ENCODE measurements at regions not wholly inside any gene's neighbourhood (a gene's known extent, or its start where the extent isn't known, plus 50 kb on each side); places are given as distances from the start of the nearest gene placed in this dataset.

DNA sequence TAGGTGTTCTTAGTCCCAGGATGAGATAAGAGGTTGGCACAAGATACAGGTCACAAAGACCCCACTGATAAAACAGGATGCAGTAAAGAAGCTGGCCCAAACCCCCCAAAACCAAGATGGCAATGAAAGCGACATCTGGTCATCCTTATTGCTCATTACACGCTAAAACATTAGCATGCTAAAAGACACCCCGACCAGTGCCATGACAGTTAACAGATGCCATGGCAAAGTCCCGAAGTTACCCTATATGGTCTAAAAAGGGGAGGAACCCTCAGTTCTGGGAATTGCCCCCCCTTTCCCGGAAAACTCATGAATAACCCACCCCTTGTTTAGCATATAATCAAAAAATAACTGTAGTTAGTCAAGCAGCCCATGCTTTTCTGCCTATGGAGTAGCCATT is 251.1 kb downstream of the SLC4A3 start:
- Histone ChIP-seq H3K27ac (ENCODE audit: low read length) (no peak overlapping the region), H3K4me3 (ENCODE audit: low read length) (no peak overlapping the region), H3K4me1 (ENCODE audit: control insufficient read depth, insufficient read depth, low read length) (no peaks in the 10 kb centered on the region; the same call in 1 of the 2 replicates), H3K27me3 (ENCODE audit: control insufficient read depth, insufficient read depth, low read length) (no peaks in the 10 kb centered on the region), H3K36me3 (ENCODE audit: control insufficient read depth, insufficient read depth, low read length) (no peaks in the 10 kb centered on the region), H3K9me3 (ENCODE audit: control insufficient read depth, insufficient read depth, low read length) (no peaks in the 10 kb centered on the region)
- DNase-seq (ENCODE audit: low read depth, low spot score) = no peak
- WGBS (ENCODE audit: insufficient coverage, insufficient read length) = no CpG with 5 or more reads among the region's 5 CpGs

GRCh38 chr2:219881851-219882250 is 254.4 kb downstream of the SLC4A3 start:
- Histone ChIP-seq H3K4me1 (ENCODE audit: control insufficient read depth, insufficient read depth, low read length) (no peaks in the 10 kb centered on the region), H3K27ac (ENCODE audit: low read length) (no peak overlapping the region), H3K4me3 (ENCODE audit: low read length) (no peak overlapping the region), H3K27me3 (ENCODE audit: control insufficient read depth, insufficient read depth, low read length) (no peaks in the 10 kb centered on the region), H3K36me3 (ENCODE audit: control insufficient read depth, insufficient read depth, low read length) (no peaks in the 10 kb centered on the region), H3K9me3 (ENCODE audit: control insufficient read depth, insufficient read depth, low read length) (no peaks in the 10 kb centered on the region)
- WGBS (ENCODE audit: insufficient coverage, insufficient read length) = no CpG with 5 or more reads among the region's 3 CpGs
- no peak for DNase-seq (ENCODE audit: low read depth, low spot score)

DNA sequence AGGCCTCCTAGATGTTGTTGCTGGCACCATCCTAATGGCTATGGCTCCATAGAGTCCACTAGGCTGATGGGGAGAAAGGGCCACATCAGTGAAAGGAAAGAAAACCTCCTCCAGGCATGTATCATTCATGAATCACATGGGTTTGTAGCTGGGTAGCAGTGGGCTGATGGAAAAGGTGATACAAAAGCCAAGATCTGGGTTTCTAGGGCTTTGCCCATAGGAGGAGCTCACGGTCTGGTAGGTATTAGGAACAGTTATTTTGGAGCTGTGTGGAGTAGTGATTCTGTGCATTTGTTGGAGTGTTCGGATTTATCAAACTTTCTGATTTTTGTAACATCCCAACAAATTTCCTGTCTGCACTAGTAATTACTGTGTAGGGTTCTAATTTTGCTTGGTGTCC is 259.2 kb downstream of the SLC4A3 start:
- WGBS (ENCODE audit: insufficient coverage, insufficient read length) = no CpG with 5 or more reads among the region's 2 CpGs
- no peak for DNase-seq (ENCODE audit: low read depth, low spot score)
- Histone ChIP-seq H3K4me1 (ENCODE audit: control insufficient read depth, insufficient read depth, low read length) (no peaks in the 10 kb centered on the region), H3K36me3 (ENCODE audit: control insufficient read depth, insufficient read depth, low read length) (no peaks in the 10 kb centered on the region), H3K27ac (ENCODE audit: low read length) (no peak overlapping the region), H3K27me3 (ENCODE audit: control insufficient read depth, insufficient read depth, low read length) (no peaks in the 10 kb centered on the region), H3K4me3 (ENCODE audit: low read length) (no peak overlapping the region), H3K9me3 (ENCODE audit: control insufficient read depth, insufficient read depth, low read length) (no peaks in the 10 kb centered on the region)

DNA sequence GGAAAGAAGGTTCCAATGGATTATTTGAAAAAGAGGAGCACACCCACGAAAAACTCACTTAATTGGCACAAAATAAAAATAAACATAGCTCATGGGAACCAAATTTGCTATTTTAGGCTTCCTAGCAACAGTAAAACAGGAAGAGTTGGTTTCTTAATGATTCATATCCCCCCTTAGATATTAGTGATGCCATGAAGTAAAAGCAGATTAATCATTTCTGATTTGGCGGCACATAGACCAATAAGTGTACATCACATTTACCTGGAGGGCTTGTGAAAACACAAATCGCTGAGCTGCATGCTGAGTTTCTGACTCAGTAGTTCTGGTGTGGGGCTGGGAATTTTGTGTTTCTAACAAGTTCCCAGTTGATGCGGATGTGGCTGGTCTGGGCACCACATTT is 260.4 kb downstream of the SLC4A3 start:
- Histone ChIP-seq H3K27me3 (ENCODE audit: control insufficient read depth, insufficient read depth, low read length) (no peaks in the 10 kb centered on the region), H3K27ac (ENCODE audit: low read length) (no peak overlapping the region), H3K36me3 (ENCODE audit: control insufficient read depth, insufficient read depth, low read length) (no peaks in the 10 kb centered on the region), H3K4me1 (ENCODE audit: control insufficient read depth, insufficient read depth, low read length) (no peaks in the 10 kb centered on the region), H3K4me3 (ENCODE audit: low read length) (no peak overlapping the region), H3K9me3 (ENCODE audit: control insufficient read depth, insufficient read depth, low read length) (no peaks in the 10 kb centered on the region)
- no CpG with 5 or more reads among the region's 4 CpGs for WGBS (ENCODE audit: insufficient coverage, insufficient read length)
- no peak for DNase-seq (ENCODE audit: low read depth, low spot score)

- no peak overlapping the region for H3K27ac ChIP-seq (ENCODE audit: low read length)
- WGBS (ENCODE audit: insufficient coverage, insufficient read length) = no CpG with 5 or more reads among the region's 2 CpGs
- no peaks in the 10 kb centered on the region for H3K9me3 ChIP-seq (ENCODE audit: control insufficient read depth, insufficient read depth, low read length)
- no peaks in the 10 kb centered on the region for H3K36me3 ChIP-seq (ENCODE audit: control insufficient read depth, insufficient read depth, low read length)
- no peak overlapping the region for H3K4me3 ChIP-seq (ENCODE audit: low read length)
- no peaks in the 10 kb centered on the region; the same call in 1 of the 2 replicates for H3K4me1 ChIP-seq (ENCODE audit: control insufficient read depth, insufficient read depth, low read length)
- H3K27me3 ChIP-seq (ENCODE audit: control insufficient read depth, insufficient read depth, low read length) = no peaks in the 10 kb centered on the region
- no peak for DNase-seq (ENCODE audit: low read depth, low spot score)
Measured at GRCh38 chr2:219893541-219893940, 266.1 kb downstream of the SLC4A3 start.

DNA sequence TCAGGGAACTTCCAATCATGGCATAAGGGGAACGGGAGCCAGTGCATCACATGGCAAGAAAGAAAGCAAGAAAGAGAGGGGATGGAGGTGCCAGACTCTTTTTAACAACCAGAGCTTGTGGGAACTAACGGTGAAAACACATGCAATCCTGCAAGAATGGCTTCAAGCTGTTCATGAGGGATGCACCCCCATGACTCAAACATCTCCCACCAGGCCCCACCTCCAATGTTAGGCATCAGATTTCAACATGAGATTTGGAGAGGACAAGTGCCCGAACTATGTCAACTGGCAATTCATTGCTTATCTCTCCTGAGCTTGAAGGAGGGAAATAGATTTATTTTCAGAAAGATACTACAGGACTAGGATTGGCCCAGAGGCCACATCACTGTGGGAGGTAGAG is 270.0 kb downstream of the SLC4A3 start:
- Histone ChIP-seq H3K27ac (ENCODE audit: low read length) (no peak overlapping the region), H3K27me3 (ENCODE audit: control insufficient read depth, insufficient read depth, low read length) (no peaks in the 10 kb centered on the region), H3K4me3 (ENCODE audit: low read length) (no peak overlapping the region), H3K36me3 (ENCODE audit: control insufficient read depth, insufficient read depth, low read length) (no peaks in the 10 kb centered on the region), H3K9me3 (ENCODE audit: control insufficient read depth, insufficient read depth, low read length) (no peaks in the 10 kb centered on the region), H3K4me1 (ENCODE audit: control insufficient read depth, insufficient read depth, low read length) (no peaks in the 10 kb centered on the region; the same call in 1 of the 2 replicates)
- DNase-seq (ENCODE audit: low read depth, low spot score) = no peak
- no CpG with 5 or more reads among the region's 3 CpGs for WGBS (ENCODE audit: insufficient coverage, insufficient read length)

- Histone ChIP-seq H3K36me3 (ENCODE audit: control insufficient read depth, insufficient read depth, low read length) (no peaks in the 10 kb centered on the region), H3K27me3 (ENCODE audit: control insufficient read depth, insufficient read depth, low read length) (no peaks in the 10 kb centered on the region), H3K9me3 (ENCODE audit: control insufficient read depth, insufficient read depth, low read length) (no peaks in the 10 kb centered on the region), H3K27ac (ENCODE audit: low read length) (no peak overlapping the region), H3K4me3 (ENCODE audit: low read length) (no peak overlapping the region), H3K4me1 (ENCODE audit: control insufficient read depth, insufficient read depth, low read length) (no peaks in the 10 kb centered on the region; the same call in 1 of the 2 replicates)
- no peak for DNase-seq (ENCODE audit: low read depth, low spot score)
- no CpG with 5 or more reads among the region's 7 CpGs for WGBS (ENCODE audit: insufficient coverage, insufficient read length)
Measured at GRCh38 chr2:219901155-219901554, 273.7 kb downstream of the SLC4A3 start.

DNA sequence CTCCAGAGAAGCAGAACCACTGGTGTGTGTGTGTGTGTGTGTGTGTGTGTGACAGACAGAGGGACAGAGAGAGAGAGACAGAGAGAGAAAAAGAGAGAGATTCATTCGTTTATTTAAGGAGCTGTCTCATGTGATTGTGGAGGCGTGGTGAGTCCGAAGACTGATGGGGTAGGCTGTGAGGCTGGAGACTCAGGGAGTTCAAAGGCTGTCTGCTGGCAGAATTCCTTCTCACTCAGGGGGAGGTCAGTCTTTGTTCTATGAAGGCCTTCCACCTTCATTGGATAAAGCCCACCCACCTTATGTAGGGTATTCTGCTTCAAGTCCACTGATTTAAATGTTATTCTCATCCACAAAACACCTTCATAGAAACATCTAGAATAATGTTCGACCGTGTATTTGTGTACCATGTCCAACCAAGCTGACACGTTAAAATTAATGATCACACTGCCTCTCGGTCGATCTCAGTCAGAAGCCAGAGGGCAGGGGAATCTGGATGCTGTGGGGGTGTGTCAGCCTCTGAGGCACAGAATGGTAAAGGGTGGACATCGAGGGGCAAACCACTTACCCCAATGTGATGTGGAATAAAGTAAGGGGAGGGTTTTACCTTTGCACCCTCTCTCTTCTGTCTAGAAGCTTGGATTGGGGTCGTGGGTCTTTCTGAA is 275.6 kb downstream of the SLC4A3 start:
- H3K36me3 ChIP-seq (ENCODE audit: control insufficient read depth, insufficient read depth, low read length) = no peaks in the 10 kb centered on the region
- DNase-seq (ENCODE audit: low read depth, low spot score) = no peak
- WGBS (ENCODE audit: insufficient coverage, insufficient read length) = no CpG with 5 or more reads among the region's 10 CpGs
- H3K27ac ChIP-seq (ENCODE audit: low read length) = no peak overlapping the region
- H3K4me3 ChIP-seq (ENCODE audit: low read length) = no peak overlapping the region
- H3K27me3 ChIP-seq (ENCODE audit: control insufficient read depth, insufficient read depth, low read length) = no peaks in the 10 kb centered on the region
- no peaks in the 10 kb centered on the region for H3K4me1 ChIP-seq (ENCODE audit: control insufficient read depth, insufficient read depth, low read length)
- no peaks in the 10 kb centered on the region for H3K9me3 ChIP-seq (ENCODE audit: control insufficient read depth, insufficient read depth, low read length)

- no peaks in the 10 kb centered on the region for H3K36me3 ChIP-seq (ENCODE audit: control insufficient read depth, insufficient read depth, low read length)
- H3K9me3 ChIP-seq (ENCODE audit: control insufficient read depth, insufficient read depth, low read length) = no peaks in the 10 kb centered on the region
- no peaks in the 10 kb centered on the region for H3K27me3 ChIP-seq (ENCODE audit: control insufficient read depth, insufficient read depth, low read length)
- WGBS (ENCODE audit: insufficient coverage, insufficient read length) = no CpG with 5 or more reads among the region's 2 CpGs
- no peak overlapping the region for H3K27ac ChIP-seq (ENCODE audit: low read length)
- no peak overlapping the region for H3K4me3 ChIP-seq (ENCODE audit: low read length)
- DNase-seq (ENCODE audit: low read depth, low spot score) = no peak
- no peaks in the 10 kb centered on the region for H3K4me1 ChIP-seq (ENCODE audit: control insufficient read depth, insufficient read depth, low read length)
Measured at GRCh38 chr2:219905640-219906039, 278.2 kb downstream of the SLC4A3 start.

DNA sequence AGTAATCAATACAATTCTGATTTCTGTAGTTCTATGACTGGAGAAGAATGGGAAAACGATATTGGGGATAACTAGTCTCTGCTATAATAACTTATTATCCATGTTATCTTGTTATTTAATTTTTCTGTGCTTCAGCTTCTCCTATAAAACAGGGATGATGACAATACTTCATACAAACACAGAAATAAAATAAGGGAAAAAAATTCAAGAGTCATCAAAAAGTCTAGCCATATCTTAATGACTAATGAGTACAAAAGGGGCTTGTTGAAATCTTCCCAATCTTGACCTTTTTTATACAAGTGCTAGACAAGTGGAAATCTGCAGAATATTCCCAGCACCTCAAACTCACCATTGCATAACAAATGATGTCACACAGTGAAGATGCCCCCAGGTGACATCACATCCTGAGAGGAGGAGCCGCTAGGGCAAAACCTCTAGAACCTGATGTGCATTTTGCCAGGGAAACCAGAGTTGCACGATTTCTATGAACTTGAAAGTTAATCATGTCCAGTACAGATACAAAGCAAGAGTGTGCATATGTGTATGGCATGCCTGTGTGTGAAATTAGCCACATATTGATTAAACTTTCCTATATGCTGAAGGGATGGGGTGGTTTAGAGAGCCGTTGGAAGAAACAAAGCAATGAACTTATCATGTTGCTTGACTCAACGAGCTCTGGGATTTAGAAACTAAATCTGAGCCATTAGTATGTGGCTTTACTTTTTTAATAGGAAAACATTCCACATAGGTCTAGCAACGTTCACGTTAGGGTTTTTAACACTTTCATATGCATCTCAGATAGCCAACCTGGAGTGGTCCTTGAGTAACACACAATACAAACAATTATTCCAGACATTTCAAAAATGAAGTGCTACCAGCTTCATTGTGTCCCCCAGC is 278.9 kb downstream of the SLC4A3 start:
- no peak for DNase-seq (ENCODE audit: low read depth, low spot score)
- no peak overlapping the region for H3K4me3 ChIP-seq (ENCODE audit: low read length)
- H3K4me1 ChIP-seq (ENCODE audit: control insufficient read depth, insufficient read depth, low read length) = no peaks in the 10 kb centered on the region
- H3K9me3 ChIP-seq (ENCODE audit: control insufficient read depth, insufficient read depth, low read length) = no peaks in the 10 kb centered on the region
- H3K36me3 ChIP-seq (ENCODE audit: control insufficient read depth, insufficient read depth, low read length) = no peaks in the 10 kb centered on the region
- no peak overlapping the region for H3K27ac ChIP-seq (ENCODE audit: low read length)
- no peaks in the 10 kb centered on the region for H3K27me3 ChIP-seq (ENCODE audit: control insufficient read depth, insufficient read depth, low read length)
- no CpG with 5 or more reads among the region's 7 CpGs for WGBS (ENCODE audit: insufficient coverage, insufficient read length)
